HepG2 (cell line): ENCODE measurements at regions not wholly inside any gene's neighbourhood (a gene's known extent, or its start where the extent isn't known, plus 50 kb on each side); places are given as distances from the start of the nearest gene placed in this dataset.

Experiments
- CHD4 ChIP-seq: fragments of 200-600 bp; sonication (generic); IDR thresholded peaks from 2 replicates; pipeline ENCODE4 v1.7.0; 2017; ENCODE audit warnings: mild to moderate bottlenecking, low read length, borderline replicate concordance
- GTF2F1 ChIP-seq: fragments of 150-350 bp; IDR thresholded peaks from 2 replicates; pipeline ENCODE4 v1.6.1; 2014; ENCODE audit warnings: low read length
- HNF1B ChIP-seq: sonication (generic); formaldehyde crosslinking; IDR thresholded peaks from 2 replicates; pipeline ENCODE4 v1.5.1; 2020; ENCODE audit warnings: mild to moderate bottlenecking, moderate library complexity, missing genetic modification reagents
- KAT7 ChIP-seq: IDR thresholded peaks from 2 replicates; pipeline ENCODE4 v1.6.1; 2018; ENCODE audit warnings: borderline replicate concordance, missing compliant biosample characterization
- KDM4B ChIP-seq: sonication (generic); formaldehyde crosslinking; IDR thresholded peaks from 2 replicates; pipeline ENCODE4 v1.4.0; 2020; ENCODE audit warnings: missing genetic modification reagents
- PBX3 ChIP-seq: sonication (generic); formaldehyde crosslinking; IDR thresholded peaks from 2 replicates; pipeline ENCODE4 v1.8.1; 2023; ENCODE audit warnings: missing genetic modification reagents, inconsistent platforms, borderline replicate concordance
- RARA ChIP-seq: IDR thresholded peaks from 2 replicates; pipeline ENCODE4 v1.6.1; 2016; ENCODE audit warnings: missing genetic modification reagents, missing compliant biosample characterization
- TEAD3 ChIP-seq: optimal IDR thresholded peaks from 2 replicates; pipeline ENCODE3; 2016; ENCODE audit warnings: borderline replicate concordance
- YEATS4 ChIP-seq: sonication (generic); formaldehyde crosslinking; IDR thresholded peaks from 2 replicates; pipeline ENCODE4 v1.4.0; 2020; ENCODE audit warnings: missing genetic modification reagents, borderline replicate concordance
- ZNF503 ChIP-seq: sonication (generic); formaldehyde crosslinking; IDR thresholded peaks from 2 replicates; pipeline ENCODE4 v1.4.0; 2020; ENCODE audit warnings: missing genetic modification reagents
- ZNF567 ChIP-seq: sonication (generic); formaldehyde crosslinking; IDR thresholded peaks from 2 replicates; pipeline ENCODE4 v1.8.1; 2023; ENCODE audit warnings: mild to moderate bottlenecking, missing genetic modification reagents, borderline replicate concordance
- TF ChIP-seq, protein P1 (sequence below): sonication (generic); formaldehyde crosslinking; IDR thresholded peaks from 2 replicates; pipeline ENCODE4 v1.9.0; 2021; ENCODE audit warnings: missing genetic modification reagents, borderline replicate concordance
- TF ChIP-seq, protein P2 (sequence below), 2 experiments: sonication (generic) in 1 of 2; formaldehyde crosslinking in 1 of 2; IDR thresholded peaks; 2 replicates each; pipeline versions ENCODE4 v1.5.1 to v1.6.1; 2011 to 2020; ENCODE audit warnings: borderline replicate concordance in 1 of 2, low read depth in 1 of 2, low read length in 1 of 2, mild to moderate bottlenecking in 1 of 2, missing genetic modification reagents in 1 of 2, moderate library complexity in 1 of 2
- TF ChIP-seq, protein P3 (sequence below): sonication (generic); formaldehyde crosslinking; IDR thresholded peaks from 2 replicates; pipeline ENCODE4 v1.4.0; 2020; ENCODE audit warnings: mild to moderate bottlenecking, missing genetic modification reagents, borderline replicate concordance
- TF ChIP-seq, protein P4 (sequence below): sonication (generic); formaldehyde crosslinking; IDR thresholded peaks from 2 replicates; pipeline ENCODE4 v1.4.0; 2020; ENCODE audit warnings: mild to moderate bottlenecking, missing genetic modification reagents

DNA sequence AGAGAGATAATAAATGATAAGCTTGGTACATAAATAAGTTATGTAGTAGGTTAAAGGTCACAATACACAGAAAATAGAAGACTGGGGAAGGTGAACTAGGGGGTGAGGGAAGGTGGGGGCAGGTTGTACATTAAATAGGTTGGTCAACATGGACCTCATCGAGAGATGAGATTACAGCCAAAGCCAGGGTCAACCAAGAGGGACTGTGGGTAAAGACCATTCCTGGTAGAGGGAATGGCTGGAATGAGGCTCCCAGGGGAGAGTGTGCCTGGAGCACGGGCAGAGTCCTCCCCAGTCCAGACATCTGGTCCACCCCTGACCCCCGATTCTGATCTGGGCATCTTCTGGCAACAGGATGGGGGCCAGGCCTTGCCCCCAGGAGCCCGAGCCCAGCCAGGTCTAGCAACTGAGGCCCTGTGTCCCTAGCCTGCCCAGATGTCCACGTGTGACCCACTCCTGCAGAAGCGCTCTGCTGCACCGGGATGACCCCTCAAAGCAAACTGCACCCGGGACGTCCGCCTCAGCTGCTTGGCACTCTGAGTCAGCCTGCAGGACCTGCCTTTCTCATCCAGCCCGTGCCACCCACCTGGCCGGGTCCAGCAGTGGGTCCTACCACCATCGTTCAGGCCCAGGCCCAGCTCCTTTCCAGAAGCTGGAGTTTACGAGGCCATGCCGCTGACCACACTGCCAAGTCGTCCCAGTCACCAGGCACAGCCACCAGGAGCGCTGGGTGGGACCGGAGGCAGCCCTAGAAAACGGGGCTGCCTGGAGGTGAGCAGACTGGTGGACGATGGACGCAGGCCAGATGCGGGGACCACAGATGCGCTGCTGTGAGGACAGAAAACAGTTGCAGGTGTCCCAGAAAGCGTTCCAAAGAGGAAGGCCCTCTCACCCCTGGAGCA is 56.2 kb upstream of the ID2 start (continued):
- TF ChIP-seq, protein P1, sequence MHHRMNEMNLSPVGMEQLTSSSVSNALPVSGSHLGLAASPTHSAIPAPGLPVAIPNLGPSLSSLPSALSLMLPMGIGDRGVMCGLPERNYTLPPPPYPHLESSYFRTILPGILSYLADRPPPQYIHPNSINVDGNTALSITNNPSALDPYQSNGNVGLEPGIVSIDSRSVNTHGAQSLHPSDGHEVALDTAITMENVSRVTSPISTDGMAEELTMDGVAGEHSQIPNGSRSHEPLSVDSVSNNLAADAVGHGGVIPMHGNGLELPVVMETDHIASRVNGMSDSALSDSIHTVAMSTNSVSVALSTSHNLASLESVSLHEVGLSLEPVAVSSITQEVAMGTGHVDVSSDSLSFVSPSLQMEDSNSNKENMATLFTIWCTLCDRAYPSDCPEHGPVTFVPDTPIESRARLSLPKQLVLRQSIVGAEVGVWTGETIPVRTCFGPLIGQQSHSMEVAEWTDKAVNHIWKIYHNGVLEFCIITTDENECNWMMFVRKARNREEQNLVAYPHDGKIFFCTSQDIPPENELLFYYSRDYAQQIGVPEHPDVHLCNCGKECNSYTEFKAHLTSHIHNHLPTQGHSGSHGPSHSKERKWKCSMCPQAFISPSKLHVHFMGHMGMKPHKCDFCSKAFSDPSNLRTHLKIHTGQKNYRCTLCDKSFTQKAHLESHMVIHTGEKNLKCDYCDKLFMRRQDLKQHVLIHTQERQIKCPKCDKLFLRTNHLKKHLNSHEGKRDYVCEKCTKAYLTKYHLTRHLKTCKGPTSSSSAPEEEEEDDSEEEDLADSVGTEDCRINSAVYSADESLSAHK (CRISPR knock-in tag) = peak; percentile 39; the same call in 1 of the 2 replicates
- TF ChIP-seq KAT7 (CRISPR knock-in tag) = peak; percentile 98
- TF ChIP-seq TEAD3 (CRISPR knock-in tag) = peak; percentile 96
- TF ChIP-seq RARA (CRISPR knock-in tag) = peak; percentile 98
- TF ChIP-seq, protein P2, sequence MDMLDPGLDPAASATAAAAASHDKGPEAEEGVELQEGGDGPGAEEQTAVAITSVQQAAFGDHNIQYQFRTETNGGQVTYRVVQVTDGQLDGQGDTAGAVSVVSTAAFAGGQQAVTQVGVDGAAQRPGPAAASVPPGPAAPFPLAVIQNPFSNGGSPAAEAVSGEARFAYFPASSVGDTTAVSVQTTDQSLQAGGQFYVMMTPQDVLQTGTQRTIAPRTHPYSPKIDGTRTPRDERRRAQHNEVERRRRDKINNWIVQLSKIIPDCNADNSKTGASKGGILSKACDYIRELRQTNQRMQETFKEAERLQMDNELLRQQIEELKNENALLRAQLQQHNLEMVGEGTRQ (IDR thresholded peaks at IDR 0.05; ENCODE audit: low read depth, low read length) = no peak
- TF ChIP-seq, protein P2 (CRISPR knock-in tag; IDR thresholded peaks at IDR 0.05; ENCODE audit: borderline replicate concordance) = 0 out of 2 replicates have a peak, but pooled peaks have one; percentile 2
- TF ChIP-seq HNF1B (CRISPR knock-in tag) = peak; percentile 94
- TF ChIP-seq YEATS4 (CRISPR knock-in tag) = peak; percentile 65; the same call in 1 of the 2 replicates
- no peak for TF ChIP-seq GTF2F1
- TF ChIP-seq ZNF503 (CRISPR knock-in tag) = peak; percentile 21; the same call in 1 of the 2 replicates
- TF ChIP-seq ZNF567 (CRISPR knock-in tag) = no peak
- no peak; the same call in 1 of the 2 replicates for TF ChIP-seq CHD4
- no peak; the same call in 1 of the 2 replicates for TF ChIP-seq KDM4B
- TF ChIP-seq, protein P3, sequence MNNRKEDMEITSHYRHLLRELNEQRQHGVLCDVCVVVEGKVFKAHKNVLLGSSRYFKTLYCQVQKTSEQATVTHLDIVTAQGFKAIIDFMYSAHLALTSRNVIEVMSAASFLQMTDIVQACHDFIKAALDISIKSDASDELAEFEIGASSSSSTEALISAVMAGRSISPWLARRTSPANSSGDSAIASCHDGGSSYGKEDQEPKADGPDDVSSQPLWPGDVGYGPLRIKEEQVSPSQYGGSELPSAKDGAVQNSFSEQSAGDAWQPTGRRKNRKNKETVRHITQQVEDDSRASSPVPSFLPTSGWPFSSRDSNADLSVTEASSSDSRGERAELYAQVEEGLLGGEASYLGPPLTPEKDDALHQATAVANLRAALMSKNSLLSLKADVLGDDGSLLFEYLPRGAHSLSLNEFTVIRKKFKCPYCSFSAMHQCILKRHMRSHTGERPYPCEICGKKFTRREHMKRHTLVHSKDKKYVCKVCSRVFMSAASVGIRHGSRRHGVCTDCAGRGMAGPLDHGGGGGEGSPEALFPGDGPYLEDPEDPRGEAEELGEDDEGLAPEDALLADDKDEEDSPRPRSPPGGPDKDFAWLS (CRISPR knock-in tag) = no peak; the same call in 1 of the 2 replicates
- no peak for TF ChIP-seq PBX3 (CRISPR knock-in tag)
- TF ChIP-seq, protein P4, sequence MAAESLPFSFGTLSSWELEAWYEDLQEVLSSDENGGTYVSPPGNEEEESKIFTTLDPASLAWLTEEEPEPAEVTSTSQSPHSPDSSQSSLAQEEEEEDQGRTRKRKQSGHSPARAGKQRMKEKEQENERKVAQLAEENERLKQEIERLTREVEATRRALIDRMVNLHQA = no peak
